Hematopoietic multipotent progenitor cell treated with erythropoietin and hydrocortisone succinate and interleukin-3 and kit ligand, for 4 days (in vitro differentiated cells): ENCODE measurements at regions not wholly inside any gene's neighbourhood (a gene's known extent, or its start where the extent isn't known, plus 50 kb on each side); places are given as distances from the start of the nearest gene placed in this dataset.

Experiments used
- DNase-seq: peaks from one replicate; pipeline ENCODE4 v3.0.0-alpha.2; 2015

GRCh38 chr2:45138904-45139303, 129.7 kb upstream of the SIX2 start:
- DNase-seq, result no peak

GRCh38 chr2:45137966-45138695, 128.9 kb upstream of the SIX2 start:
- DNase-seq, result no peak

GRCh38 chr2:45134726-45135125, 125.5 kb upstream of the SIX2 start:
- DNase-seq, result peak; percentile 77

- DNase-seq, result no peak
Measured at GRCh38 chr2:45134014-45134413, 124.8 kb upstream of the SIX2 start.

- DNase-seq, result no peak
Measured at GRCh38 chr2:45132551-45132950, 123.3 kb upstream of the SIX2 start.

GRCh38 chr2:45131587-45131986, 122.3 kb upstream of the SIX2 start:
- peak; percentile 61 for DNase-seq

- peak; percentile 20 for DNase-seq
Measured at GRCh38 chr2:45130736-45131135, 121.5 kb upstream of the SIX2 start.

GRCh38 chr2:45128580-45128997, 119.3 kb upstream of the SIX2 start:
- no peak for DNase-seq

GRCh38 chr2:45127891-45128290, 118.6 kb upstream of the SIX2 start:
- DNase-seq, result no peak

GRCh38 chr2:45127321-45127720, 118.1 kb upstream of the SIX2 start:
- no peak for DNase-seq

- no peak for DNase-seq
Measured at GRCh38 chr2:45125232-45125631, 116.0 kb upstream of the SIX2 start.

GRCh38 chr2:45124456-45124855, 115.2 kb upstream of the SIX2 start:
- DNase-seq, result no peak

- no peak for DNase-seq
Measured at GRCh38 chr2:45123521-45124191, 114.4 kb upstream of the SIX2 start.

- no peak for DNase-seq
Measured at GRCh38 chr2:45123065-45123464, 113.8 kb upstream of the SIX2 start.

GRCh38 chr2:45121236-45121927, 112.1 kb upstream of the SIX2 start:
- no peak for DNase-seq

- no peak for DNase-seq
Measured at GRCh38 chr2:45120546-45120945, 111.3 kb upstream of the SIX2 start.

- no peak for DNase-seq
Measured at GRCh38 chr2:45119855-45120254, 110.6 kb upstream of the SIX2 start.

- no peak for DNase-seq
Measured at GRCh38 chr2:45119038-45119437, 109.8 kb upstream of the SIX2 start.

GRCh38 chr2:45117383-45117782, 108.1 kb upstream of the SIX2 start:
- DNase-seq, result no peak

GRCh38 chr2:45115181-45115580, 105.9 kb upstream of the SIX2 start:
- DNase-seq, result no peak

- no peak for DNase-seq
Measured at GRCh38 chr2:45114221-45114955, 105.1 kb upstream of the SIX2 start.

- DNase-seq, result no peak
Measured at GRCh38 chr2:45112750-45113149, 103.5 kb upstream of the SIX2 start.

- DNase-seq, result no peak
Measured at GRCh38 chr2:45105050-45105582, 95.9 kb upstream of the SIX2 start.
